Type B pancreatic cell (in vitro differentiated cells): ENCODE measurements at regions not wholly inside any gene's neighbourhood (a gene's known extent, or its start where the extent isn't known, plus 50 kb on each side); places are given as distances from the start of the nearest gene placed in this dataset.
"Not testable (repeated sequence)": the region's sequence is repeated elsewhere in the genome, so short reads cannot be mapped to it uniquely, and the experiment has no call there.

Source experiments
- DNase-seq: peaks from one replicate; pipeline ENCODE4 v3.0.0; 2021; ENCODE audit warnings: mixed read lengths; ENCODE audit not compliant: unreplicated experiment; ENCODE audit errors: extremely low spot score
- H3K27ac Mint-ChIP-seq: 2 replicates; pipeline ENCODE4 v1.8.0; 2021; ENCODE audit warnings: mild to moderate bottlenecking, mixed read lengths
- H3K27me3 Mint-ChIP-seq: 2 replicates; pipeline ENCODE4 v1.8.0; 2021; ENCODE audit warnings: mixed read lengths
- H3K36me3 Mint-ChIP-seq: 2 replicates; pipeline ENCODE4 v1.8.0; 2021; ENCODE audit warnings: mixed read lengths
- H3K4me1 Mint-ChIP-seq: one replicate; pipeline ENCODE4 v1.8.0; 2021; ENCODE audit warnings: mixed read lengths; ENCODE audit not compliant: unreplicated experiment
- H3K4me3 Mint-ChIP-seq: 2 replicates; pipeline ENCODE4 v1.8.0; 2021; ENCODE audit warnings: mild to moderate bottlenecking, mixed read lengths
- H3K9me3 Mint-ChIP-seq: 2 replicates; pipeline ENCODE4 v1.8.0; 2021; ENCODE audit warnings: mixed read lengths
- CTCF ChIP-seq: fragments of 200-600 bp; sonication (generic); conservative IDR thresholded peaks from 2 replicates; pipeline ENCODE4 v1.5.0; 2021; ENCODE audit warnings: antibody characterized with exemption, mild to moderate bottlenecking

- no peak overlapping the region for H3K4me3 Mint-ChIP-seq
- H3K27ac Mint-ChIP-seq = no peak overlapping the region
- H3K9me3 Mint-ChIP-seq = no peaks in the 10 kb centered on the region
- H3K27me3 Mint-ChIP-seq = no peaks in the 10 kb centered on the region
- H3K36me3 Mint-ChIP-seq = no peaks in the 10 kb centered on the region
- no peak for DNase-seq
- H3K4me1 Mint-ChIP-seq = no peaks in the 10 kb centered on the region
- TF ChIP-seq CTCF = no peak
These were observed 179.5 kb upstream of the TBX18 start for GRCh38 chr6:84943905-84944304.

GRCh38 chr6:84941609-84942008 is 177.2 kb upstream of the TBX18 start:
- H3K27me3 Mint-ChIP-seq, H3K36me3 Mint-ChIP-seq, H3K4me3 Mint-ChIP-seq, DNase-seq, H3K4me1 Mint-ChIP-seq, H3K9me3 Mint-ChIP-seq, H3K27ac Mint-ChIP-seq: not testable (repeated sequence)

- no peaks in the 10 kb centered on the region for H3K27me3 Mint-ChIP-seq
- H3K27ac Mint-ChIP-seq = no peak overlapping the region
- DNase-seq = no peak
- H3K4me3 Mint-ChIP-seq = no peak overlapping the region
- no peaks in the 10 kb centered on the region for H3K36me3 Mint-ChIP-seq
- H3K9me3 Mint-ChIP-seq = no peaks in the 10 kb centered on the region
- H3K4me1 Mint-ChIP-seq = peaks cover 4% of the 10 kb centered on the region
- TF ChIP-seq CTCF = no peak
These were observed 164.8 kb upstream of the TBX18 start for GRCh38 chr6:84929212-84929611.

GRCh38 chr6:84927551-84927950 is 163.2 kb upstream of the TBX18 start:
- no peak overlapping the region for H3K27ac Mint-ChIP-seq
- no peaks in the 10 kb centered on the region for H3K27me3 Mint-ChIP-seq
- H3K9me3 Mint-ChIP-seq = no peaks in the 10 kb centered on the region
- no peaks in the 10 kb centered on the region for H3K36me3 Mint-ChIP-seq
- no peak for TF ChIP-seq CTCF
- peaks cover 4% of the 10 kb centered on the region for H3K4me1 Mint-ChIP-seq
- no peak for DNase-seq
- H3K4me3 Mint-ChIP-seq = no peak overlapping the region

GRCh38 chr6:84926189-84927155 is 162.1 kb upstream of the TBX18 start:
- H3K4me3 Mint-ChIP-seq = no peak overlapping the region
- no peak for DNase-seq
- no peaks in the 10 kb centered on the region for H3K27me3 Mint-ChIP-seq
- no peak for TF ChIP-seq CTCF
- no peak overlapping the region for H3K27ac Mint-ChIP-seq
- H3K4me1 Mint-ChIP-seq = peaks cover 4% of the 10 kb centered on the region
- H3K9me3 Mint-ChIP-seq = no peaks in the 10 kb centered on the region
- no peaks in the 10 kb centered on the region for H3K36me3 Mint-ChIP-seq

- H3K4me3 Mint-ChIP-seq = no peak overlapping the region
- no peaks in the 10 kb centered on the region for H3K9me3 Mint-ChIP-seq
- H3K27ac Mint-ChIP-seq = no peak overlapping the region
- H3K27me3 Mint-ChIP-seq = no peaks in the 10 kb centered on the region
- no peak for DNase-seq
- H3K36me3 Mint-ChIP-seq = no peaks in the 10 kb centered on the region
- H3K4me1 Mint-ChIP-seq = peaks cover 4% of the 10 kb centered on the region
- TF ChIP-seq CTCF = no peak
These were observed 157.5 kb upstream of the TBX18 start for GRCh38 chr6:84921891-84922290.
